OCI-LY1 (cell line): ENCODE measurements at regions not wholly inside any gene's neighbourhood (a gene's known extent, or its start where the extent isn't known, plus 50 kb on each side); places are given as distances from the start of the nearest gene placed in this dataset.

Experiments
- CTCF ChIP-seq: fragments of 200-600 bp; sonication (generic), shearing (Covaris generic); IDR thresholded peaks from 2 replicates; pipeline ENCODE4 v1.5.1; 2017; ENCODE audit warnings: mild to moderate bottlenecking, antibody characterized with exemption, low read length, moderate library complexity, mixed read lengths
- EZH2 ChIP-seq: fragments of 200-600 bp; sonication (generic), shearing (Covaris generic); IDR thresholded peaks from 2 replicates; pipeline ENCODE4 v1.8.0; 2017; ENCODE audit warnings: borderline replicate concordance, mixed run types, mild to moderate bottlenecking, antibody characterized with exemption, low read length, moderate library complexity, mixed read lengths

DNA sequence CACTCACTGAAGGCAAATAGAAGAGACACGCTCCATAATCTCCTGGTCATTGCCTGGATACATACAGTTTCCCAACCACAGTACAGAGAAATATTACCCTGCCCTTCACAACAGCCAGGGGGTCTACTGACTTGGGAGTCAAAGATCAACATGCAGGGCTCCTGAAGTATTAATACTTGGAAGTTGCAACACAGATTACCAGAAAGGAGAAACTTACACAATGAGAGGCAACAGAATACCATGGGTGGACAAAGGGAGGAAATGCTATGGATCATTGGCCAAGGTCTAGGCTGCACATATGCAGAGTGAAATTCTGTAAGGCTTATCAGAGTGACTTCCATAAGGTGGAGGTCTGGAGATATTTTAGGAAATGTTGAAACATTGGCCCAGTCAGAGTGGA is 267.9 kb upstream of the FAT3 start:
- TF ChIP-seq CTCF, result no peak
- TF ChIP-seq EZH2, result no peak
